Keratinocyte (primary cell): ENCODE measurements at regions not wholly inside any gene's neighbourhood (a gene's known extent, or its start where the extent isn't known, plus 50 kb on each side); places are given as distances from the start of the nearest gene placed in this dataset.

ENCODE experiments used
- DNase-seq: peaks from one replicate; pipeline ENCODE4 v3.0.0-alpha.2; 2011; ENCODE audit warnings: low read depth, missing footprints, low spot score
- FAIRE-seq: peaks from 2 replicates; lab custom pipeline; 2011; peaks lifted over from hg19 to GRCh38; lab: Jason Lieb, UNC
- H2AFZ ChIP-seq: 2 replicates; pipeline ENCODE4 v1.6.0; 2012; ENCODE audit warnings: low read length, control low read depth, inconsistent platforms; ENCODE audit not compliant: control insufficient read depth
- H3K27ac ChIP-seq: 2 replicates; pipeline ENCODE4 v1.5.1; 2011; ENCODE audit warnings: low read length; ENCODE audit not compliant: control insufficient read depth, insufficient read depth
- H3K27me3 ChIP-seq: 3 replicates; pipeline ENCODE4 v1.6.0; 2011; ENCODE audit warnings: low read length; ENCODE audit not compliant: control insufficient read depth, insufficient read depth; ENCODE audit errors: extremely low read depth
- H3K36me3 ChIP-seq, 2 experiments: 2 replicates in 1 of 2; 3 replicates in 1 of 2; pipeline ENCODE4 v1.5.1; 2011; ENCODE audit warnings: low read length in 2 of 2, mild to moderate bottlenecking in 1 of 2; ENCODE audit not compliant: control insufficient read depth in 2 of 2, insufficient read depth in 2 of 2; ENCODE audit errors: extremely low read depth in 1 of 2
- H3K4me1 ChIP-seq: 3 replicates; pipeline ENCODE4 v1.5.1; 2011; ENCODE audit warnings: low read length; ENCODE audit not compliant: control insufficient read depth, insufficient read depth; ENCODE audit errors: extremely low read depth
- H3K4me2 ChIP-seq: 3 replicates; pipeline ENCODE4 v1.6.0; 2011; ENCODE audit warnings: low read depth, low read length; ENCODE audit not compliant: control insufficient read depth, insufficient read depth; ENCODE audit errors: extremely low read depth
- H3K4me3 ChIP-seq, 3 experiments: fragments of 200-600 bp in 1 of 3; sonication (generic) in 1 of 3; 2 replicates in 2 of 3; 3 replicates in 1 of 3; pipeline ENCODE4 v1.5.1; 2011 to 2016; ENCODE audit warnings: low read length in 3 of 3, mild to moderate bottlenecking in 3 of 3, control low read depth in 2 of 3, inconsistent platforms in 1 of 3, low read depth in 1 of 3, mixed read lengths in 1 of 3, mixed run types in 1 of 3, moderate library complexity in 1 of 3; ENCODE audit not compliant: control insufficient read depth in 2 of 3, insufficient read depth in 2 of 3; ENCODE audit errors: extremely low read depth in 1 of 3
- H3K79me2 ChIP-seq: 2 replicates; pipeline ENCODE4 v1.6.0; 2012; ENCODE audit warnings: low read length; ENCODE audit not compliant: control insufficient read depth, insufficient read depth
- H3K9ac ChIP-seq: 3 replicates; pipeline ENCODE4 v1.6.0; 2011; ENCODE audit warnings: low read length; ENCODE audit not compliant: control insufficient read depth, insufficient read depth; ENCODE audit errors: extremely low read depth
- H3K9me1 ChIP-seq: 3 replicates; pipeline ENCODE4 v1.6.0; 2011; ENCODE audit warnings: low read length; ENCODE audit not compliant: control insufficient read depth, insufficient read depth; ENCODE audit errors: extremely low read depth
- H3K9me3 ChIP-seq: 2 replicates; pipeline ENCODE4 v1.5.1; 2012; ENCODE audit warnings: low read depth, low read length; ENCODE audit not compliant: control insufficient read depth
- H4K20me1 ChIP-seq: 3 replicates; pipeline ENCODE4 v1.6.0; 2011; ENCODE audit warnings: low read length; ENCODE audit not compliant: control insufficient read depth, insufficient read depth; ENCODE audit errors: extremely low read depth
- EZH2 ChIP-seq: IDR thresholded peaks from one replicate; pipeline ENCODE4 v1.6.1; 2012; ENCODE audit warnings: inconsistent platforms, mild to moderate bottlenecking, low read length, moderate library complexity
- dilution Hi-C: fragments of 300-500 bp; cut with MboI; formaldehyde crosslinking; loops from one replicate; pipeline ENCODE4 v1.7.0; 2020; ENCODE audit warnings: low sequenced_read_pairs; ENCODE audit not compliant: extremely low pct_ligation_motif_present
- TF ChIP-seq, protein P1 (sequence below), 3 experiments: IDR thresholded peaks in 1 of 3; conservative IDR thresholded peaks in 1 of 3; optimal IDR thresholded peaks in 1 of 3; 2 replicates in 2 of 3; 3 replicates in 1 of 3; pipeline versions ENCODE3 to v1.5.1; 2011; ENCODE audit warnings: low read length in 3 of 3, mild to moderate bottlenecking in 3 of 3, moderate library complexity in 2 of 3, control low read depth in 1 of 3, inconsistent platforms in 1 of 3; ENCODE audit not compliant: insufficient read depth in 2 of 3; ENCODE audit errors: extremely low read depth in 1 of 3

DNA sequence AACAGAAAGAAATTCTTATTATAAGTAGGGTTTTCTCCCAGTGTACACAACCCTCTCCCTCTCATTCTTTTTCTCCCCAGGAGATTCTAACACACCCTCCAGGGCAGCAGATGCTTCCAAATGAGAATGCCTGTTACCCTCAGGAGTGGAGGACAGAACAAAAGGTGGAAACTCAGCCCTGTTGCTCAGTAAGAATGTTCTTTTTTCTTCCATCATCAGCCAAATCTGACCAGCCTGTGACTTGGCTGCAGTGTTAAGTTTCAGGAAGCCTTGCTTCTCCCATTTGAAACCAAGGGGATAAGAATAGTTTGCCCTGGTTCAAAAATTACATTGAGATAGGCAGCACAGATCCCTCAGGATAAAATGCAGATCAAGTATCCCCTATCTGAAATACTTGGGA, 77.5 kb upstream of the EEPD1 start:
- no peaks in the 10 kb centered on the region for H3K4me1 ChIP-seq
- no peaks in the 10 kb centered on the region for H3K9me3 ChIP-seq
- peaks cover 11% of the 10 kb centered on the region for H3K27me3 ChIP-seq
- H3K4me2 ChIP-seq: no peak overlapping the region
- H3K36me3 ChIP-seq: no peaks in the 10 kb centered on the region
- H3K79me2 ChIP-seq: no peaks in the 10 kb centered on the region
- H2AFZ ChIP-seq: no peak overlapping the region
- no peaks in the 10 kb centered on the region for H3K9me1 ChIP-seq
- no peak overlapping the region for H3K9ac ChIP-seq
- H3K27ac ChIP-seq: no peak overlapping the region
- no peak for TF ChIP-seq EZH2
- TF ChIP-seq, protein P1, sequence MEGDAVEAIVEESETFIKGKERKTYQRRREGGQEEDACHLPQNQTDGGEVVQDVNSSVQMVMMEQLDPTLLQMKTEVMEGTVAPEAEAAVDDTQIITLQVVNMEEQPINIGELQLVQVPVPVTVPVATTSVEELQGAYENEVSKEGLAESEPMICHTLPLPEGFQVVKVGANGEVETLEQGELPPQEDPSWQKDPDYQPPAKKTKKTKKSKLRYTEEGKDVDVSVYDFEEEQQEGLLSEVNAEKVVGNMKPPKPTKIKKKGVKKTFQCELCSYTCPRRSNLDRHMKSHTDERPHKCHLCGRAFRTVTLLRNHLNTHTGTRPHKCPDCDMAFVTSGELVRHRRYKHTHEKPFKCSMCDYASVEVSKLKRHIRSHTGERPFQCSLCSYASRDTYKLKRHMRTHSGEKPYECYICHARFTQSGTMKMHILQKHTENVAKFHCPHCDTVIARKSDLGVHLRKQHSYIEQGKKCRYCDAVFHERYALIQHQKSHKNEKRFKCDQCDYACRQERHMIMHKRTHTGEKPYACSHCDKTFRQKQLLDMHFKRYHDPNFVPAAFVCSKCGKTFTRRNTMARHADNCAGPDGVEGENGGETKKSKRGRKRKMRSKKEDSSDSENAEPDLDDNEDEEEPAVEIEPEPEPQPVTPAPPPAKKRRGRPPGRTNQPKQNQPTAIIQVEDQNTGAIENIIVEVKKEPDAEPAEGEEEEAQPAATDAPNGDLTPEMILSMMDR (optimal IDR thresholded peaks at IDR 0.05 in 1 of 3, IDR thresholded peaks at IDR 0.05 in 1 of 3, conservative IDR thresholded peaks at IDR 0.05 in 1 of 3; ENCODE audit: extremely low read depth in 1 of 3, insufficient read depth in 2 of 3, low read length in 3 of 3): no peak
- no peaks in the 10 kb centered on the region for H4K20me1 ChIP-seq
- no peak overlapping the region for H3K4me3 ChIP-seq
- no peak for DNase-seq
- no peak for FAIRE-seq
- dilution Hi-C loops: no loop called here

GRCh38 chr7:36076074-36076473, 77.0 kb upstream of the EEPD1 start:
- no peaks in the 10 kb centered on the region for H4K20me1 ChIP-seq
- no peak overlapping the region for H3K9ac ChIP-seq
- H3K9me3 ChIP-seq: no peaks in the 10 kb centered on the region
- H3K79me2 ChIP-seq: no peaks in the 10 kb centered on the region
- DNase-seq: no peak
- no peak for FAIRE-seq
- no peak overlapping the region for H3K4me2 ChIP-seq
- no peaks in the 10 kb centered on the region for H3K9me1 ChIP-seq
- no peaks in the 10 kb centered on the region for H3K36me3 ChIP-seq
- no peaks in the 10 kb centered on the region for H3K4me1 ChIP-seq
- H3K27ac ChIP-seq: no peak overlapping the region
- dilution Hi-C loops: no loop called here
- H2AFZ ChIP-seq: no peak overlapping the region
- no peak for TF ChIP-seq EZH2
- TF ChIP-seq, protein P1 (optimal IDR thresholded peaks at IDR 0.05 in 1 of 3, IDR thresholded peaks at IDR 0.05 in 1 of 3, conservative IDR thresholded peaks at IDR 0.05 in 1 of 3; ENCODE audit: extremely low read depth in 1 of 3, insufficient read depth in 2 of 3, low read length in 3 of 3): no peak
- H3K4me3 ChIP-seq: no peak overlapping the region
- peaks cover 11% of the 10 kb centered on the region for H3K27me3 ChIP-seq
